Naive thymus-derived CD4-positive, alpha-beta T cell (primary cell): ENCODE measurements at regions not wholly inside any gene's neighbourhood (a gene's known extent, or its start where the extent isn't known, plus 50 kb on each side); places are given as distances from the start of the nearest gene placed in this dataset.
A peak's percentile ranks its signal among the peaks of the same experiment; 100 is the strongest.

ENCODE experiments used
- ATAC-seq: fragments of 150-1000 bp; cut with Tn5 transposase; 2 replicates; pipeline ENCODE4 v1.10.0; 2021; ENCODE audit warnings: mild to moderate bottlenecking, moderate library complexity
- CTCF ChIA-PET: fragments of 350-600 bp; sonication (Branson Sonifier 250); formaldehyde crosslinking; loops from one replicate; lab custom pipeline; 2021; ENCODE audit warnings: antibody characterized with exemption; lab: Charles Lee
- POLR2A ChIA-PET: fragments of 350-600 bp; sonication (Branson Sonifier 250); formaldehyde crosslinking; loops from one replicate; lab custom pipeline; 2021; ENCODE audit warnings: antibody characterized with exemption, inconsistent platforms; lab: Charles Lee
- DNase-seq, 9 donors: peaks; one replicate each; pipeline versions ENCODE4 v3.0.0 to v3.0.0-alpha.2; 2020 to 2022; ENCODE audit warnings: mixed read lengths in 1 of 9
- H3K27ac ChIP-seq: one replicate; pipeline ENCODE4 v1.7.0; 2013; ENCODE audit warnings: mild to moderate bottlenecking, low read depth, low read length, moderate library complexity
- H3K27me3 ChIP-seq, 2 donors: one replicate each; pipeline ENCODE4 v1.7.0; 2013; ENCODE audit warnings: low read length in 2 of 2, mild to moderate bottlenecking in 2 of 2, moderate library complexity in 2 of 2; ENCODE audit not compliant: control insufficient read depth in 2 of 2, insufficient read depth in 2 of 2
- H3K36me3 ChIP-seq, 3 experiments: 1 replicate in 2 of 3; 2 replicates in 1 of 3; pipeline ENCODE4 v1.7.0; 2013; ENCODE audit warnings: low read length in 3 of 3, mild to moderate bottlenecking in 3 of 3, moderate library complexity in 1 of 3; ENCODE audit not compliant: insufficient read depth in 3 of 3, control insufficient read depth in 2 of 3
- H3K4me1 ChIP-seq, 2 donors: one replicate each; pipeline ENCODE4 v1.7.0; 2013; ENCODE audit warnings: low read length in 2 of 2, mild to moderate bottlenecking in 2 of 2, moderate library complexity in 1 of 2; ENCODE audit not compliant: control insufficient read depth in 2 of 2, insufficient read depth in 2 of 2
- H3K4me3 ChIP-seq: 2 replicates; pipeline ENCODE4 v1.7.0; 2013; ENCODE audit warnings: mild to moderate bottlenecking, low read length
- H3K9me3 ChIP-seq, 3 experiments: 1 replicate in 2 of 3; 2 replicates in 1 of 3; pipeline ENCODE4 v1.7.0; 2013; ENCODE audit warnings: low read length in 3 of 3; ENCODE audit not compliant: control insufficient read depth in 2 of 3
- H3K27ac Mint-ChIP-seq, 9 donors: one replicate each; pipeline ENCODE4 v1.8.0; 2020 to 2022; ENCODE audit warnings: mixed read lengths in 9 of 9, mild to moderate bottlenecking in 8 of 9, moderate library complexity in 5 of 9, inconsistent platforms in 2 of 9
- H3K27me3 Mint-ChIP-seq, 5 donors: one replicate each; pipeline ENCODE4 v1.8.0; 2021 to 2022; ENCODE audit warnings: mixed read lengths in 5 of 5, mild to moderate bottlenecking in 1 of 5
- H3K36me3 Mint-ChIP-seq, 5 donors: one replicate each; pipeline ENCODE4 v1.8.0; 2020 to 2022; ENCODE audit warnings: mixed read lengths in 5 of 5, mild to moderate bottlenecking in 3 of 5, inconsistent platforms in 1 of 5
- H3K4me1 Mint-ChIP-seq, 7 donors: one replicate each; pipeline ENCODE4 v1.8.0; 2020 to 2022; ENCODE audit warnings: mixed read lengths in 7 of 7, mild to moderate bottlenecking in 3 of 7, inconsistent platforms in 1 of 7
- H3K4me3 Mint-ChIP-seq, 10 donors: one replicate each; pipeline ENCODE4 v1.8.0; 2020 to 2022; ENCODE audit warnings: mild to moderate bottlenecking in 10 of 10, mixed read lengths in 10 of 10, moderate library complexity in 6 of 10, inconsistent platforms in 2 of 10
- H3K9me3 Mint-ChIP-seq, 11 donors: one replicate each; pipeline ENCODE4 v1.8.0; 2020 to 2022; ENCODE audit warnings: mixed read lengths in 11 of 11, mild to moderate bottlenecking in 4 of 11, inconsistent platforms in 1 of 11, moderate library complexity in 1 of 11
- intact Hi-C, 2 donors: fragments of 100-400 bp; cut with micrococcal nuclease; formaldehyde crosslinking; loops; one replicate each; pipeline ENCODE4 v1.15.1; 2023

- Histone ChIP-seq H3K27me3 (no peaks in the 10 kb centered on the region), H3K27ac (no peak overlapping the region), H3K9me3 (no peaks in the 10 kb centered on the region), H3K4me1 (peaks cover 0 to 4% of the 10 kb centered on the region in 2 donors), H3K36me3 (no peaks in the 10 kb centered on the region), H3K4me3 (no peak overlapping the region)
- peaks cover 5 to 21% (median 18%) of the 10 kb centered on the region in 7 donors for H3K4me1 Mint-ChIP-seq
- peak overlapping the region in 1 of 9 donors; percentile 41 for H3K27ac Mint-ChIP-seq
- no peak for ATAC-seq
- intact Hi-C loops, result loop anchor here (1.0 kb wide), 1 partner anchor 27 kb away; no protein-coding TSS in a partner anchor
- DNase-seq, result no peak
- no peaks in the 10 kb centered on the region for H3K9me3 Mint-ChIP-seq
- H3K36me3 Mint-ChIP-seq, result no peaks in the 10 kb centered on the region
- peaks cover 0 to 28% (median 5%) of the 10 kb centered on the region in 5 donors for H3K27me3 Mint-ChIP-seq
- CTCF ChIA-PET, result interaction anchor here (0.6 to 2.1 kb wide), 10 partner anchors 9 to 141 kb away, joined by 3 to 33 read pairs (median 4); no protein-coding TSS in a partner anchor
- H3K4me3 Mint-ChIP-seq, result no peak overlapping the region
- POLR2A ChIA-PET, result interaction anchor here (1.7 to 2.1 kb wide), 2 partner anchors 21 to 24 kb away, joined by 7 to 9 read pairs; no protein-coding TSS in a partner anchor
These were observed 217.9 kb upstream of the CIBAR2 start for GRCh38 chr16:85330006-85330693.

DNA sequence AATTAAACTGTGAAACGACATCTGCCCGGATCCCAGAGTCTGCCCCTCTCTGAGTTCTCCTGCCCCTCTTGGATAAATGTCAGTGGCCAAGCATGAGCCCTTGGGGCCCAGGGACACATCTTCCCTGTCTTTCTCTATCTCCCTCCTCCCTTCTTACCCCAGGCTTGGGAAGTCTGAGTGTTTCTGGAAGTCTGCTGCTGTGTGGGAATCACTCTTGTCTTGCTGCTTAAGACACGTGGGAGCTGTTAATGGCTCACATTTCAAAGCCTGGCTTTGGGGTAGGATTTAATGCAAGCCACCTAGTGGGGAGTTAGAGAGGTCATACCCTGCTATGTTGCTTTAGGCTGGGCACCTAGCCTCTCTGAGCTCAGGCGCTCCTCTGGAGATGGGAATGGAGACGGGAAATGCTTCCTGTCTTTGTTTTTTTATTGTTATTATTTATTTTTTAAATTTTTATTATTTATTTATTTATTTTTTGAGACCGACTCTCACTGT, 218.5 kb upstream of the CIBAR2 start:
- Mint-ChIP-seq H3K9me3 (no peaks in the 10 kb centered on the region), H3K4me1 (peaks cover 10 to 27% (median 23%) of the 10 kb centered on the region in 7 donors), H3K27ac (peak overlapping the region in 1 of 9 donors; percentile 41), H3K27me3 (peaks cover 0 to 31% (median 5%) of the 10 kb centered on the region in 5 donors), H3K36me3 (no peaks in the 10 kb centered on the region), H3K4me3 (no peak overlapping the region)
- DNase-seq, result peak in 7 of 9 donors; percentile 32 to 49 (median 45)
- Histone ChIP-seq H3K9me3 (no peaks in the 10 kb centered on the region), H3K4me3 (no peak overlapping the region), H3K27ac (no peak overlapping the region), H3K27me3 (no peaks in the 10 kb centered on the region), H3K36me3 (no peaks in the 10 kb centered on the region), H3K4me1 (peaks cover 0 to 10% of the 10 kb centered on the region in 2 donors)
- intact Hi-C loops, result loop anchor here (1.0 kb wide), 1 partner anchor 27 kb away; no protein-coding TSS in a partner anchor
- peak; percentile 52 for ATAC-seq
- ChIA-PET POLR2A (interaction anchor here (0.7 to 2.1 kb wide), 3 partner anchors 22 to 691 kb away, joined by 3 to 9 read pairs (median 7); no protein-coding TSS in a partner anchor), CTCF (interaction anchor here (0.6 to 2.1 kb wide), 11 partner anchors 10 to 280 kb away, joined by 3 to 33 read pairs (median 4); no protein-coding TSS in a partner anchor)

- peaks cover 12 to 32% (median 26%) of the 10 kb centered on the region in 7 donors for H3K4me1 Mint-ChIP-seq
- H3K4me3 Mint-ChIP-seq, result no peak overlapping the region
- H3K27me3 Mint-ChIP-seq, result peaks cover 0 to 31% (median 5%) of the 10 kb centered on the region in 5 donors
- no peak for ATAC-seq
- Histone ChIP-seq H3K9me3 (no peaks in the 10 kb centered on the region), H3K36me3 (no peaks in the 10 kb centered on the region), H3K4me1 (peaks cover 0 to 13% of the 10 kb centered on the region in 2 donors), H3K4me3 (no peak overlapping the region), H3K27me3 (no peaks in the 10 kb centered on the region), H3K27ac (no peak overlapping the region)
- no peaks in the 10 kb centered on the region for H3K36me3 Mint-ChIP-seq
- H3K9me3 Mint-ChIP-seq, result no peaks in the 10 kb centered on the region
- intact Hi-C loops, result no loop called here
- POLR2A ChIA-PET, result interaction anchor here (2.1 kb wide), 1 partner anchor 23 kb away, joined by 9 read pairs; no protein-coding TSS in a partner anchor
- no peak for DNase-seq
- CTCF ChIA-PET, result interaction anchor here (1.3 to 2.1 kb wide), 4 partner anchors 21 to 34 kb away, joined by 4 to 33 read pairs (median 8); no protein-coding TSS in a partner anchor
- no peak overlapping the region for H3K27ac Mint-ChIP-seq
These were observed 219.4 kb upstream of the CIBAR2 start for GRCh38 chr16:85331688-85332087.

DNA sequence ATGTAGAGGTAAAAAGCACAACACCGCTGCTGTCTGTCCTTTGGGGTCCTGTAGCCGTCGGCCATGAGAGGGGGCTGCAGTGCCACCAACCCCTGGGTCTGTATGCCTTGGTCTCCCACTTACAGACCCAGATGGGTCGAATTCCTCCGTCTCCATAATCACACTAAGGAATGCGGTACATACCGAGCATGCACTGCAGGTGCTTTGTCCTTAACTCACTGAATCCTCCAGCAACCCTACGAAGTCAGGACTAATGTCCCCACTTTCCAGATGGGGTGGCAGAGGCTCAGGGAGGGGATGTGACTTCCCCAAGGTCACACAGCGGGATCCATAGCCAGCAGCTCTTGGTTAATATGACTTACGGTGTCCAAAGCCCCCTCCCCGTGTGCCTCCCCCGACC, 219.9 kb upstream of the CIBAR2 start:
- Histone ChIP-seq H3K36me3 (no peaks in the 10 kb centered on the region), H3K27me3 (no peaks in the 10 kb centered on the region), H3K9me3 (no peaks in the 10 kb centered on the region), H3K27ac (no peak overlapping the region), H3K4me1 (peaks cover 0 to 13% of the 10 kb centered on the region in 2 donors), H3K4me3 (no peak overlapping the region)
- no peak overlapping the region for H3K4me3 Mint-ChIP-seq
- CTCF ChIA-PET, result interaction anchor here (1.6 kb wide), 1 partner anchor 28 kb away, joined by 8 read pairs; no protein-coding TSS in a partner anchor
- peaks cover 12 to 33% (median 27%) of the 10 kb centered on the region in 7 donors for H3K4me1 Mint-ChIP-seq
- H3K27me3 Mint-ChIP-seq, result peaks cover 0 to 28% (median 5%) of the 10 kb centered on the region in 5 donors
- POLR2A ChIA-PET, result no interaction called here
- ATAC-seq (no peak), DNase-seq (no peak)
- intact Hi-C loops, result no loop called here
- H3K36me3 Mint-ChIP-seq, result no peaks in the 10 kb centered on the region
- no peaks in the 10 kb centered on the region for H3K9me3 Mint-ChIP-seq
- no peak overlapping the region for H3K27ac Mint-ChIP-seq

- CTCF ChIA-PET, result interaction anchor here (1.4 to 1.6 kb wide), 3 partner anchors 29 to 31 kb away, joined by 6 to 8 read pairs (median 8); no protein-coding TSS in a partner anchor
- H3K27ac Mint-ChIP-seq, result peak overlapping the region in 1 of 9 donors; percentile 25
- peaks cover 0 to 22% (median 5%) of the 10 kb centered on the region in 5 donors for H3K27me3 Mint-ChIP-seq
- no peak overlapping the region for H3K4me3 ChIP-seq
- H3K36me3 ChIP-seq, result no peaks in the 10 kb centered on the region
- DNase-seq, result no peak
- H3K4me1 Mint-ChIP-seq, result peaks cover 12 to 33% (median 27%) of the 10 kb centered on the region in 7 donors
- intact Hi-C loops, result no loop called here
- H3K36me3 Mint-ChIP-seq, result no peaks in the 10 kb centered on the region
- no peaks in the 10 kb centered on the region for H3K9me3 Mint-ChIP-seq
- H3K27me3 ChIP-seq, result no peaks in the 10 kb centered on the region
- H3K4me3 Mint-ChIP-seq, result no peak overlapping the region
- no peak overlapping the region for H3K27ac ChIP-seq
- no peak for ATAC-seq
- peaks cover 0 to 13% of the 10 kb centered on the region in 2 donors for H3K4me1 ChIP-seq
- POLR2A ChIA-PET, result interaction anchor here (2.0 kb wide), 1 partner anchor 27 kb away, joined by 8 read pairs; no protein-coding TSS in a partner anchor
- no peaks in the 10 kb centered on the region for H3K9me3 ChIP-seq
These were observed 221.1 kb upstream of the CIBAR2 start for GRCh38 chr16:85333337-85333736.
